GM18951 (cell line): ENCODE measurements at regions not wholly inside any gene's neighbourhood (a gene's known extent, or its start where the extent isn't known, plus 50 kb on each side); places are given as distances from the start of the nearest gene placed in this dataset.

ENCODE experiments used
- POLR2A ChIP-seq: IDR thresholded peaks from 4 replicates; pipeline ENCODE4 v1.6.1; 2011; ENCODE audit warnings: mild to moderate bottlenecking; ENCODE audit not compliant: insufficient read length, insufficient read depth; ENCODE audit errors: extremely low read depth
- in situ Hi-C: fragments of 300-500 bp; cut with MboI; formaldehyde crosslinking; loops from one replicate; pipeline ENCODE4 v1.12.0; 2022; ENCODE audit warnings: low sequenced_read_pairs, mixed read lengths, inconsistent platforms; ENCODE audit not compliant: unreplicated experiment

GRCh38 chr3:157618886-157619285, 115.7 kb upstream of the VEPH1 start:
- no peak for TF ChIP-seq POLR2A
- in situ Hi-C loops = loop anchor here (25.0 kb wide), 3 partner anchors 818 to 1168 kb away; no protein-coding TSS in a partner anchor

GRCh38 chr3:157618075-157618760, 115.0 kb upstream of the VEPH1 start:
- no peak for TF ChIP-seq POLR2A
- in situ Hi-C loops = loop anchor here (25.0 kb wide), 3 partner anchors 819 to 1169 kb away; no protein-coding TSS in a partner anchor

GRCh38 chr3:157614896-157615295, 111.7 kb upstream of the VEPH1 start:
- no peak for TF ChIP-seq POLR2A
- in situ Hi-C loops = loop anchor here (25.0 kb wide), 3 partner anchors 822 to 1172 kb away; no protein-coding TSS in a partner anchor

- no peak for TF ChIP-seq POLR2A
- in situ Hi-C loops = loop anchor here (25.0 kb wide), 3 partner anchors 826 to 1176 kb away; no protein-coding TSS in a partner anchor
Measured at GRCh38 chr3:157611536-157612076, 108.4 kb upstream of the VEPH1 start.

- no peak for TF ChIP-seq POLR2A
- in situ Hi-C loops = loop anchor here (25.0 kb wide), 3 partner anchors 826 to 1176 kb away; no protein-coding TSS in a partner anchor
Measured at GRCh38 chr3:157610876-157611535, 107.8 kb upstream of the VEPH1 start.

GRCh38 chr3:157607826-157608405, 104.7 kb upstream of the VEPH1 start:
- no peak for TF ChIP-seq POLR2A
- in situ Hi-C loops = loop anchor here (25.0 kb wide), 3 partner anchors 829 to 1179 kb away; no protein-coding TSS in a partner anchor

- in situ Hi-C loops = loop anchor here (25.0 kb wide), 3 partner anchors 830 to 1180 kb away; no protein-coding TSS in a partner anchor
- TF ChIP-seq POLR2A = no peak
Measured at GRCh38 chr3:157606852-157607197, 103.6 kb upstream of the VEPH1 start.

GRCh38 chr3:157606011-157606851, 103.0 kb upstream of the VEPH1 start:
- no peak for TF ChIP-seq POLR2A
- in situ Hi-C loops = loop anchor here (25.0 kb wide), 3 partner anchors 831 to 1181 kb away; no protein-coding TSS in a partner anchor

GRCh38 chr3:157605356-157605755, 102.1 kb upstream of the VEPH1 start:
- in situ Hi-C loops = loop anchor here (25.0 kb wide), 3 partner anchors 832 to 1182 kb away; no protein-coding TSS in a partner anchor
- TF ChIP-seq POLR2A = no peak

- in situ Hi-C loops = loop anchor here (25.0 kb wide), 3 partner anchors 835 to 1185 kb away; no protein-coding TSS in a partner anchor
- TF ChIP-seq POLR2A = no peak
Measured at GRCh38 chr3:157602424-157602823, 99.2 kb upstream of the VEPH1 start.

- no peak for TF ChIP-seq POLR2A
- in situ Hi-C loops = no loop called here
Measured at GRCh38 chr3:157595259-157595658, 92.0 kb upstream of the VEPH1 start.

- in situ Hi-C loops = no loop called here
- TF ChIP-seq POLR2A = no peak
Measured at GRCh38 chr3:157594413-157594812, 91.2 kb upstream of the VEPH1 start.
